ENCODE measurements at regions not wholly inside any gene's neighbourhood (a gene's known extent, or its start where the extent isn't known, plus 50 kb on each side); places are given as distances from the start of the nearest gene placed in this dataset.

GRCh38 chr1:80076469-80076868 lies 1069.9 kb upstream of the ADGRL4 start:
- H3K36me3 Mint-ChIP-seq (ENCODE audit: low read depth) = no peaks in the 10 kb centered on the region

GRCh38 chr1:80075351-80075750 lies 1068.8 kb upstream of the ADGRL4 start:
- H3K36me3 Mint-ChIP-seq (ENCODE audit: low read depth) = no peaks in the 10 kb centered on the region
- TF ChIP-seq CTCF (IDR thresholded peaks at IDR 0.05) = no peak
- peaks cover 4% of the 10 kb centered on the region; the same call in 1 of the 2 replicates for H3K9me3 Mint-ChIP-seq
- DNase-seq = no peak
- no peaks in the 10 kb centered on the region for H3K27me3 Mint-ChIP-seq (ENCODE audit: insufficient read depth)
- no peak overlapping the region for H3K27ac Mint-ChIP-seq
- H3K4me1 Mint-ChIP-seq (ENCODE audit: low read depth) = no peaks in the 10 kb centered on the region
- no peak overlapping the region for H3K4me3 Mint-ChIP-seq

More at GRCh38 chr1:80076469-80076868, 1069.9 kb upstream of the ADGRL4 start:
- Mint-ChIP-seq H3K4me1 (ENCODE audit: low read depth) (no peaks in the 10 kb centered on the region), H3K27me3 (ENCODE audit: insufficient read depth) (no peaks in the 10 kb centered on the region), H3K9me3 (peaks cover 4% of the 10 kb centered on the region; the same call in 1 of the 2 replicates), H3K4me3 (no peak overlapping the region), H3K27ac (no peak overlapping the region)
- no peak for DNase-seq
- TF ChIP-seq CTCF (IDR thresholded peaks at IDR 0.05) = no peak

GRCh38 chr1:80072563-80072962 lies 1066.0 kb upstream of the ADGRL4 start:
- Mint-ChIP-seq H3K27ac (no peak overlapping the region), H3K36me3 (ENCODE audit: low read depth) (no peaks in the 10 kb centered on the region), H3K4me3 (no peak overlapping the region), H3K27me3 (ENCODE audit: insufficient read depth) (no peaks in the 10 kb centered on the region), H3K4me1 (ENCODE audit: low read depth) (no peaks in the 10 kb centered on the region), H3K9me3 (peaks cover 4% of the 10 kb centered on the region; the same call in 1 of the 2 replicates)
- no peak for DNase-seq
- TF ChIP-seq CTCF (IDR thresholded peaks at IDR 0.05) = no peak

- H3K36me3 Mint-ChIP-seq (ENCODE audit: low read depth) = no peaks in the 10 kb centered on the region
- no peak overlapping the region for H3K4me3 Mint-ChIP-seq
- no peaks in the 10 kb centered on the region; the same call in 1 of the 2 replicates for H3K9me3 Mint-ChIP-seq
- no peaks in the 10 kb centered on the region; the same call in 1 of the 2 replicates for H3K4me1 Mint-ChIP-seq (ENCODE audit: low read depth)
- no peak for DNase-seq
- no peak overlapping the region for H3K27ac Mint-ChIP-seq
- no peaks in the 10 kb centered on the region for H3K27me3 Mint-ChIP-seq (ENCODE audit: insufficient read depth)
- no peak for TF ChIP-seq CTCF (IDR thresholded peaks at IDR 0.05)
Measured at GRCh38 chr1:80066060-80066459, 1059.5 kb upstream of the ADGRL4 start.

GRCh38 chr1:80064524-80064923 lies 1058.0 kb upstream of the ADGRL4 start:
- Mint-ChIP-seq H3K9me3 (no peaks in the 10 kb centered on the region; the same call in 1 of the 2 replicates), H3K27ac (no peak overlapping the region), H3K27me3 (ENCODE audit: insufficient read depth) (no peaks in the 10 kb centered on the region), H3K4me1 (ENCODE audit: low read depth) (peaks cover 8% of the 10 kb centered on the region; the same call in 1 of the 2 replicates), H3K36me3 (ENCODE audit: low read depth) (no peaks in the 10 kb centered on the region), H3K4me3 (no peak overlapping the region)
- TF ChIP-seq CTCF (IDR thresholded peaks at IDR 0.05) = no peak
- no peak for DNase-seq

- Mint-ChIP-seq H3K4me3 (no peak overlapping the region), H3K4me1 (ENCODE audit: low read depth) (peaks cover 9% of the 10 kb centered on the region; the same call in 1 of the 2 replicates), H3K27me3 (ENCODE audit: insufficient read depth) (no peaks in the 10 kb centered on the region), H3K27ac (no peak overlapping the region), H3K9me3 (no peaks in the 10 kb centered on the region), H3K36me3 (ENCODE audit: low read depth) (no peaks in the 10 kb centered on the region)
- DNase-seq = no peak
- no peak for TF ChIP-seq CTCF (IDR thresholded peaks at IDR 0.05)
Measured at GRCh38 chr1:80059940-80060339, 1053.4 kb upstream of the ADGRL4 start.

All from HFFc6 (cell line).